GM21515 (cell line): ENCODE measurements at regions not wholly inside any gene's neighbourhood (a gene's known extent, or its start where the extent isn't known, plus 50 kb on each side); places are given as distances from the start of the nearest gene placed in this dataset.

Source experiments
- ATAC-seq: cut with Tn5 transposase; IDR thresholded peaks from one replicate; pipeline ENCODE4 v1.9.1; 2021; ENCODE audit not compliant: unreplicated experiment

DNA sequence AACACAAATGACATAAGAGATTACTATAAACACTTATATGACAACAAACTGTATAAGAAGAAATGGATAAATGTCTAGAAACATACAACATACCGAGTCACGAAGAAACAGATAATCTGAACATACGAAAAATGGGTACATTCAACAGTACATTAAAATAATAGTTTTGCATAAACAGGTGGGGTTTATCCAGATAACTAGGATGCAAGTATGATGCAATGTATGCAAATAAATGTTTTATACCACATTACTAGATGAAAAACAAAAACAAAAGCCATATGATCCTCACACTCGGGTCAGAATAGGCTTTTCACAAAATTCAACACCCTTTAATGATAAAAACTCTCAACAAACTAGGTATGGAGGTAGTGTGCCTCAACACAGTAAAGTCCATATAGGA lies 1585.7 kb downstream of the BRINP3 start:
- no peak for ATAC-seq

DNA sequence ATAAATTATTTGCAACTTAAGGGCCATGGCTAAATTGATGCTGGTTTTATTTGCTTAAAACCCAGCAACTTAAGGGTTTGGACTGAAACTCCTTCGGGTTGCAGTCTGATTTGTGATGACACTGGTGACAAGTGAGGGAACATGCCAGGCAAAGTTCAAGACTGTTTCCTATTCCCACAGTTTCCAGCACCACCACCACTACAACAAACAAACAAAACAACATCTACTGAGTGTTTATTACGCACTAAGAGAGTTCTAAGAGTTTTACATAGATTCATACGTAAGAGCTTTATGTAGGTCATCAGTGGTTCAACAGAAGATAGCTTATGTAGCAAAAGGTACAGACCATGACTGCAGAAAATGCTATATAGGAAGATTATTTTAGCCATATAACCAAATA lies 1582.1 kb downstream of the BRINP3 start:
- ATAC-seq = no peak

DNA sequence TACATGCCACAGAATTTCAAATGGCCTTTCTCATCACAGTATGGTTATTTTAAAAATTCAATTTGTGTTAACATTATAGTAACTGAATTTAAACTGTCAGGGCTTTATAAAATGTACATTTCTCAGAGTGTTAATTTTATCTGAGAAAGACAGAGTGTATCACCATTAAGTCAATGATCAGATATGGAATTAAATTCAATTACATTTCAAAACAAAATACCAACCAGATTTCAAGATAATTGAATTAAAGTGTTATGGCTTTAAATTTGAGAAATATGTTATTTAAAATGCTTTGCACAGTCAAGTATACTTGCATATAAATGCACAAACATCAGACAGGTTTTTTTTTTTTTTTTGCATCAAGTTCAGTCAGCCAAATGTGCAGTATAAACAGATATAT lies 1574.4 kb downstream of the BRINP3 start:
- ATAC-seq = no peak

DNA sequence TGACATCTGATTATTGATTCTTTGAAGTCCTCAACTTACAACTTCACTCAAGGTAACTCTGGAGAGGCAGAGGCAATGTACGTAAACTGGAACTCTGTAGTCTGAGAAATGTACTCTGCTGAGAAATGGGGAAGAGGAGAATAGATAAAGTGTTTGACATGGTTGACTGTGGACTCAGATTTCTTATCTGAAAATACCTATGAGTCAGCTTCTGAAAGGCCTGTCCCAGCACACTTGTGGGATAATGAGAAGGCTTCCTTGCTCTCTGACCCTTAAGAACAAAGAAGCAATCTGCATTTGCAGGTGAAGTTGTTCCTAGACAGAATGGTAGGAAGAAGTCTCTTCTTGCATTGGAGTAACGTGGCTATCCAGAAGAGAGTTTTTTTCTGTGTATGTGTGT lies 1573.5 kb downstream of the BRINP3 start:
- no peak for ATAC-seq

DNA sequence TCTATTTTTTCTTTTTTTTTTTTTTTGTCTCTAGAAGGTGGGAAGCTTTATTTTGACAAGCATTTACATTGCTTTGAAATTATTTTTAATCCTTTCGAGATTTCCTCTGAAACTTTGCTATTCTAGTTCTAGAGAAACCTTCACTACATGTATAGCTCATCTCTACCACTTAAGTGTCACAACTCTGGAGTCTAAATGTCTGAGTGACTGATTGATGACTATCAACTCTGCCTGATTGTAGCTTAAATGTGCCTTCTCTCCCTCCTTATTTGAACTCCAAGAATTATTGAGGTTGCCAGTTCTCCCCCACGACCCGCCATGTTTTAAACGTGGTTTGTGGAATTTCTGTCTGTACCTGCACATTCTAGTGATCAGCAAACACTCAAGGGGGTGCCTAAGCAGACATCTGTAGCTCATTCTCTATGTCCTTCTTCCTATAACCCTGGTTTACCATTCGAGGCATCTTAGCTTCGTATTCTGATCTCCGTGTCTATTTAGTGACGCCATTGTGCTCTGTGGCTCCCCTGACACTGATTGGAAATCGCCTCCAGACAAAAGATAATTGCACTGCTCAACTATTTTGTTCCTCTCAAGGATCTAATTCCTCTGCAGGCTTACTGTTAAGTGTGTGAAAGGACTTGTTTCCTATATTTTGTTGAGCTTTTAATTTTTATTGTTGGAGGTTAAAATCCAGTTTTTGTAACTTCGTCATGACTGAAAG lies 1570.6 kb downstream of the BRINP3 start:
- ATAC-seq = no peak

DNA sequence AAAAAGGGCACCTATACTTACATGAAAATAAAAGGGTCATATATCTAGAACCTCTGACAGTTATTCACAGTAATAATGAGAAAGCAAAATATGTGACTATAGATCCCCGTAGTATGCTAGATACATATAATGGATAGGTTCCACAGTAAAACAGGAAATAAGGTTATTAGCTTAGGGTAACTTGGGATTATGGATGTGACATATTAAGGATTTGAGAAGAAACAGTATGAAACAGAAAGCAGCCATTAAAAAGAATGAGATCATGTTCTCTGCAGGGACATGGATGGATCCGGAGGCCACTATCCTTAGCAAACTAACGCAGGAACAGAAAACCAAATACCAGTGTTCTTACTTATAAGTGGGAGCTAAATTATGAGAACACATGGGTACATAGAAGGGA lies 1547.3 kb downstream of the BRINP3 start:
- ATAC-seq = no peak

DNA sequence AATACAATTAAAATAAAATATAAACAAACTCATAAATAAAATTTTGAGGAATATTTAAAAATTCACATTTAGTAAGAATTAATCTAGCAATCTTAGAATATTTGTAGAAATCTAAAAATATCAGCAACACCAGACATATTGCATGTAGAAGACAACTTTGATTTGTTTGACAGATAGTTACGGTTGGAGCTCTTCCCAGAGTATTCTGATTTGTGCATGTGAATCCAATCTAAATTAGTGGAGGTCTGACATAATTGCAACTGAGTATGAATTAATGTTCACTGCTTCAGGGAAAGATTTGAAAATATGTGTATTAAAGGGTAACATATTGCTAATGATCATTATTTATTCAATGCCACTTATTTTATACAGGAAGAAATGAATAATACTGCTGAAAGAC lies 1546.2 kb downstream of the BRINP3 start:
- no peak for ATAC-seq

DNA sequence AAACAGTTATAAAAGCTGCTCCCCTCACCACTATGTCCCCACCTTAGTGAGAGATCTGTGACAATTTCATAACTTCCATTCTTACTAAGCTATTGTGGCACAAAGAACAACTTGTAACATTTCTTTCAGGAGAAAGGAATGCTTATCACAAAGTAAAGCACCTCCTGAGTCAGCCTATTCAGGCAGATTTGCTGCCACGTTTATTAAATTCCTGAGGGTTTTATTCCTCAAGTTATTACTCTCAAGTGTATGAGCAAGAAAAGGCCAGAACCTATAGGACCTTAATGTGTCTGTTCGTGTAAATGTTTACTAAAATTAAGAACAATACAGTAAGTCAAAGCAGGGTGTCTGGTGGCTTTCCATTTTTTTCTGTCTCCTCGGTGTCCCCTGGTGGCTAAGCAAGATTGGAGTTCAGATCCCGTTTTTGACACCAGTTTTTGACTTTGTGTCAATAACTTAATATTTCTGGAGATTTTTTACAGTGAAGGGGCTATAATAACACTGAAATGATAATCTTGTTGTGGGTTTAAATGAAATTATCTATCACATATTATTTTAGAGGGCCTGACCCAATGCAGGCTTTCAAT lies 1539.6 kb downstream of the BRINP3 start:
- no peak for ATAC-seq

DNA sequence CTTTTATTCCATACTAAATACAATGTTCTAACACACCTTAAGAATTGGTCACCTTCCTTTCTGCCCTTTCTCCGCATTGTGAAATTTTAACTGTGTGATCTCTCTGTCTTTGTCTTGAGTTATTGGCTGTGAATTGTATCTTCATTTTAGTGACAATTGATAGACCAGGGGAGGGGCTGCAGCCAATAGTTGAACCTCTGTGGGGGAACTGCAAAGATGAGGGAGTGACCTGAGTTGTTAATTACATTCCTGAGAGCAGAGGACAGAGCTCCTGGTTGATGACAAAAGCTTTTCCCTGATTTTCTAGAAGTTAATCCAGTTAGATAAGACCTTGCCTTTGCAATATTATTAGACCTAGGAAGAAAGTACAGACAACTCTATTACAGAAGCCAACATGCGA lies 1535.7 kb downstream of the BRINP3 start:
- no peak for ATAC-seq

DNA sequence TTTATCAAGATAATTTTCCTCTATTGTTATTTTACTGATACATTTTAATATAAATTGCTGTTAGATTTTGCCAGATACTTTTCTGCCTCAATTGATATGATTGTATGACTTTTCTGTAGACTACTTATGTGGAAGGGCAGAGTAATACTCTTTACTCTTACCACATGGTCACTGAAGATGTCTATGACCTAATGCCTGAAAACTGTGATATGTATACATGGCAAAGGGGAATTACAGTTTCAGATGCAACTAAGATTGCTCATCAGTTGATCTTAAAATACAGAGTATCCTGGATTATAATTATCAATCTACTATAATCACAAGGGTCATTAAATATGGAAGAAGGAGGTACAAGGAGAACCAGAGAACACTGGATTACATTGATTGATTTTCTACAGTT lies 1528.0 kb downstream of the BRINP3 start:
- ATAC-seq = no peak

DNA sequence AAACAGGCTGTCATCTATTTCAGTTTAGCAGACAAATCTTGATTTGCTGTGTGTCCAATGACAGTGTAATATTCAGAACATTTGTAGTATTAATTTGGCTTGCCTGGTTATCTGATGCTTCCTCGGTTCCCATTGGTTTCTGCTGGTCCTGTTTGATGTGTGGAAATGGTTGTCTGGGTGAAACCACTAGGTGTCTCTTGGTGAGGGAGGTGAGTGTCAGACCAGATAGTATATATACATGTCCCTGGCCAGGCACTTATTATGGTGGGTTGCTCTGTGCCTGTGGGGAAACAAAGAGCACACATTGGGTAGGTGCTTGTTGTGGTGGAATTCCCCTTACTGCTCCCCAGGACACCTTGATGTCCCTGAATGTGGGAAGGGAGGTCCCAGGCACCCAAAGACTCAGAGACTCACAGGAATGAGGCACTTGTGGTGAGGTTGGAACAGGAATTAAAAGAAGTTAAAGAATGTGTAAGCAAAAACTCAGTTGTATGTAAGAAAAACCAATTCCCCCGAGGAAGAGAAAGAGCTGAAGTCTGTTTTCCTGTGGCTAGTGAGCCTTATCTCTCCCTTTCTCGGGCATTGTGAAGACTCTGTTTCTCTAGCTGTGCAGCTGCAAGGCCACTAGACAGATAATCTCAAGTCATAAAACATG lies 1519.1 kb downstream of the BRINP3 start:
- ATAC-seq = no peak

DNA sequence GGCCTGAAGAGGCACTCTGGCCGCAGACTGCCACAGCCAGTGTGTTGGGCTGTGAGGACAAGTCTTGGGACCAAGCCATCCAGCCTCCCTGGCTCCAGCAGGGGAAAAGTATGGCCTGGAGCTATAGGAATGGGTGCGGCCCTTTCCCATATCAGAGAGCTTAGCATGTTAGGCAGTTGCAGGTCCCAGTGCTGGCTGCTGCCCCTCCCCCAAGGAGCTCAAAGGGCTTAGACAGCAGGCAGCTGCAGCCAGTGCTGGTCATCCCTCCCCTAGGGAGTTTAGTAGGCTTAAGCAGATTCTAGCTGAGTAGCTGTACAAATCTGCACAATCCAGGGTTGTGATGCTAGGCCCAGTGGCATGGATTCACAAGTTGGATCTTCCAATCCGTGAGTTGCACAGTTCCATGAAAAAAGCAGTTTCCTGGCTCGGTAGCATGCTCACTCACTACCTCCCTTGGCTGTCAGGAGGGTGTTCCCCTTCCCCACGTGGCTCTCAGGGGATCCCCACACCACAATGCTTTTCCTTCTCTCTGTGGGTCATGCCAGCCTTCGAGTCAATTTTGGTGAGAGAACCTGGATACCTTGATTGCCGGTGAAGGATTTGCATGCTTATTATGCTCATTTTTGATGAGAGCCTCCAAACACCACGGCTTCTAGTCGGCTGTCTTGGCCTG lies 1490.8 kb downstream of the BRINP3 start:
- ATAC-seq = no peak

DNA sequence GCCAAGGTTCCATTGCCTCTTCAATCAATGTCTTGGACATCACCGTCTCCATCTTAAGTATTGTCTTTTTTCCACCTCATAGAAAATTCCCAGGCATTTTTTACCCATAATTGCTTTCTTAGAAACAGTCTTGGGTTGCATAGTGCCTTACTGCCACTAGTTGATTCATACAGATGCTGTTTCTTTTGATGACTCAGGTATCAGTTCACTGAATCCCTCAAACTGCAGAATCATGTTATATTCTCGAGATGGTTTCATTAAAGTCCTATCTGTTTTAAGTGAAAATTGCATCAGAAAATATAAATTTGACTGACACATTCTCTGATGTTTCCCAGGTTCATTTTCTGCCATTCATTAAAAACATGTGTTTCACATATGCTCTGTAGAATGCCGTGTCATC lies 1489.1 kb downstream of the BRINP3 start:
- no peak for ATAC-seq

DNA sequence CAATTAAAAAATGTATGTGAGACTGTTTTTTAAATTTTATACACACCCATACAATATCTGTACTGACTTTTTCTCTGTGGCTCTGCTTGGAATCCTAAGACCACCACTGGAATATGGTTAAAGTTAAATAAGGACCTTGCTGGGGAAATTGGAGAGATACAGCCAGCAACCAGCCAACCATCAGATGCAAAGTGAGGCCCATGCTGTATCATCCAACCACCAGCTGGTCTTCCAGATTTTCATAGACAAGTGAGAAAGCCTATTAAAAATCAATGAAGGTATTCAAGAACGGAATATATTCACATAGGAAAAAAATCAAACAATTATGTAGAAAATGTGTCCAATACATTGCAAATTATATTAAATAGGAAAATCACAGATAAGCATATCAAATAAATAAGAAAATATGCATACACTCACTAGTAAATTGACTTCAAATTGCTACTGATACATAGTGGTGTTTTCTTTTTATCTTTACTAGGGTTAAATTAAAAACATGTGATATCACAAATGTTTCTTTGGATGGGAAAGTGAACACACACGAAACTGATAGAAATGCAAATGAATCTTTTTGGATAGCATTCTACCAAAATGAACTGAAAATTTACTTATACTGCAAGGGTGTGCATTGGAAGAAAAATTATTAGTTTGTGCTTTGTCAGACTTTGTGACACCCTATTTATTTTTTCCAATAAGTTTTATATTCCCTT lies 1486.3 kb downstream of the BRINP3 start:
- no peak for ATAC-seq

DNA sequence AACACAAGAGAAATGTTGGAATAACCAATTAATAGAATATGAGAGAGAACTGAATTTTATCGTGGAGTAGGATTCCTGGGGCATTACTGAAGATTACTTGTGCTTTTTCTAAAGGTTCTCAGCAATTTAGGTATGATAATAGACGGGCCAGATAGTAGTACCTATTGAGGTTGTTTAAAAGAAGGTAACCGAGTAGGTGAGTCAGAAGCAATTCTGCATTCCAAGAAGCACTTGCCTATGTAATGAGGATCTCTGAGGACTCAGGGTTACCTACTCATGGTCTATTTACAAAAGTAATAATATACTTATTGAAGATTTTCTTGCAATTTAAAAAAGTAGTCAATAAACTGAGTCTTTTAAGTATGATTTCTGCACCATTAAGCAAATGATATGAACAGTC lies 1469.8 kb downstream of the BRINP3 start:
- ATAC-seq = no peak

DNA sequence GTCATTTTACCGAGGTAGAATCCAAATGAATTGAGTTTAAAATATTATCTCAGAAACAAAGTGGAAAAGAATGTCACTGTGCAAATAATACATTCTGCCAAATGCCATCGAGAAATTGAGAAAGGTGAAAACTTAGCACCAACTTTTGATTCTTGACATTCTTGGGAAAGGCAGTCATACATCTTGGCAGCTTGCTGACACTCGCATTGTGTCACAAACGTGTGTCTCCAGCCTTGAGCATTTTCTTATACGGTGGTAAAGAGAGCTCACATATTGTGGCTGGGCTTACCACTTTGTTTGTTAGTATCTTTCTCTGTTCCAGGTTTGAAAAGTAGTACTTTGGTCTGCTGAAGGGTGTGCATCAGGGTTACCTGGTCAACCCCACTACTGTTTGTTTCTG lies 1456.1 kb downstream of the BRINP3 start:
- no peak for ATAC-seq

DNA sequence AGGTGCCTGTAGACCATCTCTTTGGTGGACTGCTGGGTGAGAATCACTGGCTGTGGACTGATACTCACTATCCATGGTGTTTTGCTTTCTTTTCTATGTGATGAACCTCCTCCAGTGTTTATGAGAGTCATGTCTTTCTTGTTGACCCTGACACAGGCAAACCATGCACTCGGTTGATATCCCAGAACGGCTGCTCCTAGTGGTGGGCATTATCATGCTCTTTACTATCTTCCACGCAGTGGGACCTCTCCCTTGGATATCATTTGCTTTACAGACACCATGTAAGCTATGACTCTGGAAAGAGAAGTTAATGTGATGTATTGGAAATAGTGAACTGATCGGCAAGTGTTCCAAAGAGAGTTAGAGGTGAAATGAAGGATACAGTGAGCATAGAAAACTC lies 1455.6 kb downstream of the BRINP3 start:
- no peak for ATAC-seq

DNA sequence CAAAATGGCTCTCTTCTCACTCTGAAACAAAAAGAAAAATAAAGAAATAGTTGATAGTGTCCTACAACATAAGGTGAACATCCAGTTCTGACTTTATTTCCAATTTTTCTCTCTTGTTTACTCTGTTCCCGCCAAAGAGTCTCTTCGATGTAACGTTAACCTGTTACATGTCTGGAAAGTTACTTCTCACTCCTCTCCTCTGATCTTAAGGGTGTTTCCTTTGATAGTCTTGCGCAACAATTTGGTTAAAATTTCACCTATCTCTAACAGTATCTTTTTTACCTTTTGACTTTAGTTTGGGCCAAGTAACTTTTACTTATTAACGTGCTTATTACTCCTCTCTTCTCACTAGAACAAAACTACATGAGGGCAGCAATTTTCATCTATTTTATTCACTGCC lies 1450.2 kb downstream of the BRINP3 start:
- ATAC-seq = no peak

DNA sequence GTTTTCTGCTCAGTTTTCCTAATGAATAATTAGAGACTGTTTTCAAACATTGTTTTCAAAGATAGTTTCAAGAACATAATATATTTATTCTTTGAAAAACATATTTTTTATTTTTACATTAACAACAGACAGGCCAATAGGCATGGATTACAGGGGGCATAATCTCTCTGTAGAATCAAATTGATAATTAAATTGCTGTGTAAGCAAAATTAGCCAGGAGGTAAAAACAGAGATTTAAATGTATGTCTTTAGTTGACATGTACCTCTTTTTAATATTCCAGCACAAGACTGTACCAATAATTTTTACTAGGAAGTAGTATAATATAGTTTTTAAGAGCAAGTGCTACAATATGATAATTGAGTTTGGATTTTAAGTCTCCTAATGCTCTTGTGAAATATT lies 1444.5 kb downstream of the BRINP3 start:
- ATAC-seq = no peak

DNA sequence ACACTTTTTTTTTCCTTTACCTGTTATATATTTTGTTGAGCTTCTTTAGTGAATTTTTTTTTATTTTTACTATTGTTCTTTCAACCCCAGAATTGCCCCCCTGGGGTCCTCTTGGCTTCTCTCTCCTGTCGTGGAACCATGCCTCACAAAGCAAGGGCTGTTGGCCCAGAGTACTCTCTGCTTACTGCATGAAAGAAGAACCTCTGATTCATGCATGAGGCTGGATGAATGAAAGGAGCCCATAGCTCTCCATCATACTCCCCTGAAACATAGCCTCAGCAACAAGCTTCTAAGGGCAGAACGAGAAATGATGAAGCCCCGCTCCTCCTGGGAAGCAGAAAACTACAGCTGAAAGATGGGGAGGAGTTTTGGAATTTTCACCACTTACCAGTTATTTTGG lies 1441.0 kb downstream of the BRINP3 start:
- no peak for ATAC-seq

DNA sequence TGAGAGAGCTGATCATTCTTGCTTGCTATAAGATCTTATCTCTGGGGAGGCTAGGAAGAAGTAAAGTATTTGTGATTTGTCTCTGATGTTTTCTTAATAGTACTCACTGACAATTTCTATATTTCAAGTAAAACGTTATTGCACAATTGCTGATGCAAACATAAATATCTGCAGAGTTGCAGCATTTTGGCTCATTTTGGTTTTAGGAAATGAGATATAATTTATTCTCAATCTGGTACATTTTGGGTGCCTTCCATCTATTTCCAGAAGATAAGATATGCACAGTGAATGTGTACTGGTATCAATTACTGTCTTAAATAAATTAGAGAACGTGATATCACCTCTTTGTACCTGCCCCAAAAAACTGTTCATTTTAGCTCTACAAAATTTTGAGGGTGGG lies 1431.5 kb downstream of the BRINP3 start:
- ATAC-seq = no peak
